OCI-LY7 (cell line): ENCODE measurements at regions not wholly inside any gene's neighbourhood (a gene's known extent, or its start where the extent isn't known, plus 50 kb on each side); places are given as distances from the start of the nearest gene placed in this dataset.

Experiments used
- CTCF ChIP-seq: fragments of 200-600 bp; sonication (generic); conservative IDR thresholded peaks from 2 replicates; pipeline ENCODE4 v1.5.1; 2014; ENCODE audit warnings: mild to moderate bottlenecking, antibody characterized with exemption, low read length, moderate library complexity, mixed read lengths
- EZH2phosphoT487 ChIP-seq: fragments of 200-600 bp; sonication (generic); IDR thresholded peaks from 2 replicates; pipeline ENCODE4 v1.6.1; 2018; ENCODE audit warnings: low read depth, borderline replicate concordance, mild to moderate bottlenecking, mixed run types, antibody characterized with exemption, low read length, moderate library complexity, mixed read lengths

- TF ChIP-seq CTCF (no peak), EZH2phosphoT487 (no peak)
These were observed 153.4 kb downstream of the BARX1 start for GRCh38 chr9:93801581-93802284.
